DOHH2 (cell line): ENCODE measurements at regions not wholly inside any gene's neighbourhood (a gene's known extent, or its start where the extent isn't known, plus 50 kb on each side); places are given as distances from the start of the nearest gene placed in this dataset.

Experiments used
- H3F3A ChIP-seq: fragments of 200-600 bp; sonication (generic), shearing (Covaris generic); 2 replicates; pipeline ENCODE4 v1.6.0; 2016; ENCODE audit warnings: antibody characterized with exemption, mild to moderate bottlenecking; ENCODE audit not compliant: control insufficient read depth, insufficient read depth
- H3K27ac ChIP-seq: fragments of 200-600 bp; sonication (generic); 2 replicates; pipeline ENCODE4 v1.5.1; 2014; ENCODE audit warnings: low read depth, mild to moderate bottlenecking, low read length, moderate library complexity
- H3K27me3 ChIP-seq: fragments of 200-600 bp; sonication (generic); 2 replicates; pipeline ENCODE4 v1.6.1; 2014; ENCODE audit warnings: mild to moderate bottlenecking, low read length, mixed read lengths; ENCODE audit not compliant: control insufficient read depth
- H3K36me3 ChIP-seq: fragments of 200-600 bp; sonication (generic); 2 replicates; pipeline ENCODE4 v1.6.1; 2014; ENCODE audit warnings: mild to moderate bottlenecking, low read length, moderate library complexity, mixed read lengths; ENCODE audit not compliant: control insufficient read depth
- H3K4me1 ChIP-seq: fragments of 200-600 bp; sonication (generic); 2 replicates; pipeline ENCODE4 v1.6.1; 2014; ENCODE audit warnings: mild to moderate bottlenecking, low read length, mixed read lengths; ENCODE audit not compliant: control insufficient read depth
- H3K4me2 ChIP-seq: fragments of 200-600 bp; sonication (generic); 2 replicates; pipeline ENCODE4 v1.6.0; 2014; ENCODE audit warnings: mild to moderate bottlenecking, low read length, moderate library complexity
- H3K4me3 ChIP-seq: fragments of 200-600 bp; sonication (generic); 2 replicates; pipeline ENCODE4 v1.5.1; 2014; ENCODE audit warnings: mild to moderate bottlenecking, low read length, mixed read lengths
- H3K79me2 ChIP-seq: fragments of 200-600 bp; sonication (generic); 2 replicates; pipeline ENCODE4 v1.6.1; 2014; ENCODE audit warnings: mild to moderate bottlenecking, low read length, mixed read lengths; ENCODE audit not compliant: control insufficient read depth
- H3K9me2 ChIP-seq: fragments of 200-600 bp; sonication (generic); replicated peaks from 2 replicates; pipeline ENCODE4 v1.6.1; 2014; ENCODE audit warnings: mild to moderate bottlenecking, low read length, mixed read lengths; ENCODE audit not compliant: control insufficient read depth
- H3K9me3 ChIP-seq: fragments of 200-600 bp; sonication (generic); 2 replicates; pipeline ENCODE4 v1.6.1; 2014; ENCODE audit warnings: antibody characterized with exemption, low read length, mixed read lengths; ENCODE audit not compliant: control insufficient read depth, insufficient read depth
- H4K20me1 ChIP-seq: fragments of 200-600 bp; sonication (generic); 2 replicates; pipeline ENCODE4 v1.6.0; 2014; ENCODE audit warnings: low read depth, mild to moderate bottlenecking, antibody characterized with exemption, low read length, moderate library complexity; ENCODE audit not compliant: control insufficient read depth, insufficient read depth
- CTCF ChIP-seq: fragments of 200-600 bp; sonication (generic); IDR thresholded peaks from one replicate; pipeline ENCODE4 v1.5.1; 2014; ENCODE audit warnings: antibody characterized with exemption, mild to moderate bottlenecking, low read depth, low read length; ENCODE audit not compliant: poor library complexity, severe bottlenecking
- EZH2phosphoT487 ChIP-seq: fragments of 200-600 bp; sonication (generic); IDR thresholded peaks from 2 replicates; pipeline ENCODE4 v1.6.1; 2017; ENCODE audit warnings: borderline replicate concordance, mild to moderate bottlenecking, antibody characterized with exemption, low read length, moderate library complexity, mixed read lengths

GRCh38 chr2:230593765-230594164 is 118.9 kb upstream of the CAB39 start:
- H3K36me3 ChIP-seq = no peaks in the 10 kb centered on the region
- peaks cover 65% of the 10 kb centered on the region for H3K4me1 ChIP-seq
- peaks cover 5% of the 10 kb centered on the region; the same call in 1 of the 2 replicates for H3F3A ChIP-seq
- H3K27ac ChIP-seq = no peak overlapping the region
- H3K79me2 ChIP-seq = no peaks in the 10 kb centered on the region
- no peaks in the 10 kb centered on the region for H3K9me2 ChIP-seq
- no peak overlapping the region for H3K4me3 ChIP-seq
- H3K9me3 ChIP-seq = 0 out of 2 replicates have a peak, but pooled peaks cover 3% of the 10 kb centered on the region
- H3K27me3 ChIP-seq = no peaks in the 10 kb centered on the region
- no peak overlapping the region for H3K4me2 ChIP-seq
- TF ChIP-seq EZH2phosphoT487 (no peak), CTCF (no peak)
- no peaks in the 10 kb centered on the region for H4K20me1 ChIP-seq

GRCh38 chr2:230594286-230594840 is 118.3 kb upstream of the CAB39 start:
- no peaks in the 10 kb centered on the region for H4K20me1 ChIP-seq
- H3K4me3 ChIP-seq = no peak overlapping the region
- no peaks in the 10 kb centered on the region for H3K36me3 ChIP-seq
- no peak for TF ChIP-seq EZH2phosphoT487
- TF ChIP-seq CTCF = no peak
- 0 out of 2 replicates have a peak, but pooled peaks cover 3% of the 10 kb centered on the region for H3K9me3 ChIP-seq
- H3K4me2 ChIP-seq = no peak overlapping the region
- H3K9me2 ChIP-seq = no peaks in the 10 kb centered on the region
- no peak overlapping the region for H3K27ac ChIP-seq
- H3F3A ChIP-seq = peaks cover 5% of the 10 kb centered on the region; the same call in 1 of the 2 replicates
- no peaks in the 10 kb centered on the region for H3K79me2 ChIP-seq
- H3K4me1 ChIP-seq = peaks cover 64% of the 10 kb centered on the region
- H3K27me3 ChIP-seq = no peaks in the 10 kb centered on the region

GRCh38 chr2:230599853-230600252 is 112.8 kb upstream of the CAB39 start:
- H3K4me2 ChIP-seq = peak overlapping the region; percentile 50
- H3F3A ChIP-seq = peaks cover 7% of the 10 kb centered on the region
- H3K27ac ChIP-seq = no peak overlapping the region
- H3K9me3 ChIP-seq = 0 out of 2 replicates have a peak, but pooled peaks cover 2% of the 10 kb centered on the region
- H3K9me2 ChIP-seq = no peaks in the 10 kb centered on the region
- TF ChIP-seq CTCF (no peak), EZH2phosphoT487 (no peak)
- H4K20me1 ChIP-seq = no peaks in the 10 kb centered on the region
- no peaks in the 10 kb centered on the region for H3K36me3 ChIP-seq
- no peaks in the 10 kb centered on the region for H3K27me3 ChIP-seq
- no peaks in the 10 kb centered on the region for H3K79me2 ChIP-seq
- no peak overlapping the region for H3K4me3 ChIP-seq
- peaks cover 83% of the 10 kb centered on the region for H3K4me1 ChIP-seq
